Ovary (tissue), 7 donors: ENCODE measurements at regions not wholly inside any gene's neighbourhood (a gene's known extent, or its start where the extent isn't known, plus 50 kb on each side); places are given as distances from the start of the nearest gene placed in this dataset.

ENCODE experiments used
- DNase-seq, 5 donors: peaks; one replicate each; pipeline ENCODE4 v3.0.0-alpha.2; 2019 to 2020
- H3K27ac ChIP-seq, 2 donors: fragments of 200-600 bp; one replicate each; pipeline versions ENCODE4 v1.5.1 to v1.8.0; 2019 to 2022
- H3K27me3 ChIP-seq: fragments of 200-600 bp; one replicate; pipeline ENCODE4 v1.8.0; 2022
- H3K36me3 ChIP-seq: fragments of 200-600 bp; sonication (generic); one replicate; pipeline ENCODE4 v1.5.1; 2019
- H3K4me1 ChIP-seq: one replicate; pipeline ENCODE4 v1.8.1; 2013; ENCODE audit warnings: mild to moderate bottlenecking, moderate library complexity; ENCODE audit not compliant: insufficient read depth
- H3K4me3 ChIP-seq: fragments of 200-600 bp; sonication (generic); one replicate; pipeline ENCODE4 v1.5.1; 2017
- H3K9me3 ChIP-seq, 2 donors: fragments of 200-600 bp in 1 of 2; sonication (generic) in 1 of 2; one replicate each; pipeline versions ENCODE4 v1.5.1 to v1.8.1; 2013 to 2019; ENCODE audit warnings: mild to moderate bottlenecking in 1 of 2, moderate library complexity in 1 of 2
- EP300 ChIP-seq: sonication (generic); formaldehyde crosslinking; IDR thresholded peaks from one replicate; pipeline ENCODE4 v1.6.1; 2017; ENCODE audit warnings: antibody characterized with exemption
- POLR2A ChIP-seq: fragments of 450-650 bp; IDR thresholded peaks from one replicate; pipeline ENCODE4 v1.6.1; 2017; ENCODE audit warnings: antibody characterized with exemption, mild to moderate bottlenecking, moderate library complexity
- WGBS, 3 donors: extraction: QIAGEN DNeasy Blood & Tissue Kit in 1 of 3; methylation state at CpG; one replicate each; pipeline versions ENCODE4 v1.1.5 to v1.1.7; 2013 to 2017; 5-methylcytosine and 5-hydroxymethylcytosine counted together
- intact Hi-C, 4 donors: fragments of 100-400 bp; cut with DNase I; formaldehyde crosslinking; loops; one replicate each; pipeline versions ENCODE4 v1.11.0 to v1.15.1; 2022 to 2023
- TF ChIP-seq, protein P1 (sequence below), 3 donors: fragments of 450-650 bp in 2 of 3; fragments of 200-600 bp in 1 of 3; IDR thresholded peaks; one replicate each; pipeline versions ENCODE4 v1.5.1 to v1.8.0; 2016 to 2022; ENCODE audit warnings: antibody characterized with exemption in 3 of 3, mild to moderate bottlenecking in 1 of 3
- donor health status: DM: no; HTN: no; CAD: no; lungs with moderate emphysema.
- donor health status: DM: no; HTN: no; CAD: no.
- donor health status: Bipolar disorder and iron deficiency.
- donor health status: DM: no; HTN: no; CAD: no.
- donor health status: DM: yes; HTN: yes; CAD: no.

GRCh38 chr16:86239381-86239780, 270.9 kb upstream of the FOXF1 start:
- 21 to 33% (median 25%) methylated on average over 9 of the region's 9 CpGs for WGBS, 3 donors
- Histone ChIP-seq H3K27me3 (no peaks in the 10 kb centered on the region), H3K27ac (no peak overlapping the region), H3K4me3 (no peak overlapping the region), H3K4me1 (no peaks in the 10 kb centered on the region), H3K36me3 (no peaks in the 10 kb centered on the region), H3K9me3 (no peaks in the 10 kb centered on the region)
- no peak for DNase-seq
- intact Hi-C loops: no loop called here
- TF ChIP-seq, protein P1, sequence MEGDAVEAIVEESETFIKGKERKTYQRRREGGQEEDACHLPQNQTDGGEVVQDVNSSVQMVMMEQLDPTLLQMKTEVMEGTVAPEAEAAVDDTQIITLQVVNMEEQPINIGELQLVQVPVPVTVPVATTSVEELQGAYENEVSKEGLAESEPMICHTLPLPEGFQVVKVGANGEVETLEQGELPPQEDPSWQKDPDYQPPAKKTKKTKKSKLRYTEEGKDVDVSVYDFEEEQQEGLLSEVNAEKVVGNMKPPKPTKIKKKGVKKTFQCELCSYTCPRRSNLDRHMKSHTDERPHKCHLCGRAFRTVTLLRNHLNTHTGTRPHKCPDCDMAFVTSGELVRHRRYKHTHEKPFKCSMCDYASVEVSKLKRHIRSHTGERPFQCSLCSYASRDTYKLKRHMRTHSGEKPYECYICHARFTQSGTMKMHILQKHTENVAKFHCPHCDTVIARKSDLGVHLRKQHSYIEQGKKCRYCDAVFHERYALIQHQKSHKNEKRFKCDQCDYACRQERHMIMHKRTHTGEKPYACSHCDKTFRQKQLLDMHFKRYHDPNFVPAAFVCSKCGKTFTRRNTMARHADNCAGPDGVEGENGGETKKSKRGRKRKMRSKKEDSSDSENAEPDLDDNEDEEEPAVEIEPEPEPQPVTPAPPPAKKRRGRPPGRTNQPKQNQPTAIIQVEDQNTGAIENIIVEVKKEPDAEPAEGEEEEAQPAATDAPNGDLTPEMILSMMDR (IDR thresholded peaks at IDR 0.05): no peak
- TF ChIP-seq EP300 (no peak), POLR2A (no peak)

- Histone ChIP-seq H3K27ac (no peak overlapping the region), H3K27me3 (no peaks in the 10 kb centered on the region), H3K36me3 (no peaks in the 10 kb centered on the region), H3K9me3 (no peaks in the 10 kb centered on the region), H3K4me3 (no peak overlapping the region), H3K4me1 (no peaks in the 10 kb centered on the region)
- TF ChIP-seq EP300: no peak
- TF ChIP-seq, protein P1 (IDR thresholded peaks at IDR 0.05): no peak
- no peak for TF ChIP-seq POLR2A
- 22 to 27% (median 24%) methylated on average over 9 of the region's 9 CpGs for WGBS, 3 donors
- no peak for DNase-seq
- intact Hi-C loops: no loop called here
These were observed 269.5 kb upstream of the FOXF1 start for GRCh38 chr16:86240716-86241363.

GRCh38 chr16:86241681-86242080, 268.6 kb upstream of the FOXF1 start:
- Histone ChIP-seq H3K27me3 (no peaks in the 10 kb centered on the region), H3K4me3 (no peak overlapping the region), H3K9me3 (no peaks in the 10 kb centered on the region), H3K27ac (no peak overlapping the region), H3K36me3 (no peaks in the 10 kb centered on the region), H3K4me1 (no peaks in the 10 kb centered on the region)
- intact Hi-C loops: no loop called here
- WGBS, 3 donors: 25 to 52% (median 42%) methylated on average over 7 of the region's 7 CpGs
- TF ChIP-seq POLR2A: no peak
- TF ChIP-seq EP300: no peak
- TF ChIP-seq, protein P1 (IDR thresholded peaks at IDR 0.05): no peak
- DNase-seq: no peak

- Histone ChIP-seq H3K36me3 (no peaks in the 10 kb centered on the region), H3K27ac (no peak overlapping the region), H3K4me1 (no peaks in the 10 kb centered on the region), H3K9me3 (no peaks in the 10 kb centered on the region), H3K27me3 (no peaks in the 10 kb centered on the region), H3K4me3 (no peak overlapping the region)
- WGBS, 3 donors: 79 to 80% (median 79%) methylated on average over 16 of the region's 16 CpGs
- no peak for DNase-seq
- intact Hi-C loops: no loop called here
- TF ChIP-seq POLR2A (no peak), EP300 (no peak)
- TF ChIP-seq, protein P1 (IDR thresholded peaks at IDR 0.05): no peak
These were observed 267.8 kb upstream of the FOXF1 start for GRCh38 chr16:86242244-86243122.
